HCT116 (cell line): ENCODE measurements at regions not wholly inside any gene's neighbourhood (a gene's known extent, or its start where the extent isn't known, plus 50 kb on each side); places are given as distances from the start of the nearest gene placed in this dataset.

Source experiments
- CEBPB ChIP-seq: IDR thresholded peaks from 2 replicates; pipeline ENCODE4 v1.6.1; 2012; ENCODE audit warnings: low read depth
- CTCF ChIP-seq, 3 experiments: fragments of 200-600 bp in 1 of 3; sonication (generic) in 1 of 3; IDR thresholded peaks in 2 of 3; conservative IDR thresholded peaks in 1 of 3; 2 replicates each; pipeline ENCODE4 v1.5.1; 2012 to 2017; ENCODE audit warnings: low read depth in 2 of 3, low read length in 2 of 3, antibody characterized with exemption in 1 of 3, borderline replicate concordance in 1 of 3, control low read depth in 1 of 3, mild to moderate bottlenecking in 1 of 3, mixed read lengths in 1 of 3, mixed run types in 1 of 3, moderate library complexity in 1 of 3; ENCODE audit not compliant: insufficient read depth in 1 of 3
- EZH2 ChIP-seq: fragments of 200-600 bp; sonication (generic); IDR thresholded peaks from 2 replicates; pipeline ENCODE4 v1.6.1; 2017; ENCODE audit warnings: antibody characterized with exemption, mixed run types
- EZH2phosphoT487 ChIP-seq: fragments of 200-600 bp; IDR thresholded peaks from 2 replicates; pipeline ENCODE4 v1.6.1; 2018; ENCODE audit warnings: antibody characterized with exemption, borderline replicate concordance
- POLR2A ChIP-seq: IDR thresholded peaks from 2 replicates; pipeline ENCODE4 v1.7.0; 2011; ENCODE audit warnings: borderline replicate concordance; ENCODE audit not compliant: insufficient read depth, insufficient read length; ENCODE audit errors: extremely low read depth
- POLR2AphosphoS5 ChIP-seq: IDR thresholded peaks from 2 replicates; pipeline ENCODE4 v1.6.1; 2011; ENCODE audit warnings: mild to moderate bottlenecking, low read depth, low read length, moderate library complexity
- RAD21 ChIP-seq: IDR thresholded peaks from 2 replicates; pipeline ENCODE4 v1.6.1; 2012; ENCODE audit warnings: low read depth, mild to moderate bottlenecking
- SIN3A ChIP-seq: IDR thresholded peaks from 2 replicates; pipeline ENCODE4 v1.6.1; 2012; ENCODE audit warnings: low read depth
- YY1 ChIP-seq: IDR thresholded peaks from 2 replicates; pipeline ENCODE4 v1.6.1; 2011; ENCODE audit warnings: low read length, low read depth, moderate library complexity, mild to moderate bottlenecking; ENCODE audit not compliant: insufficient replicate concordance; ENCODE audit errors: extremely low read depth
- ZFX ChIP-seq: fragments of 450-650 bp; IDR thresholded peaks from 2 replicates; pipeline ENCODE4 v1.6.1; 2017
- ZNF274 ChIP-seq: fragments of 200-500 bp; sonication (Bioruptor generic); IDR thresholded peaks from 2 replicates; pipeline ENCODE4 v1.6.1; 2014; ENCODE audit warnings: mild to moderate bottlenecking, low read depth, low read length, inconsistent platforms

GRCh38 chr2:130287656-130288026, 55.1 kb upstream of the IMP4 start:
- TF ChIP-seq CTCF (IDR thresholded peaks at IDR 0.05 in 2 of 3, conservative IDR thresholded peaks at IDR 0.05 in 1 of 3; ENCODE audit: borderline replicate concordance in 1 of 3, insufficient read depth in 1 of 3, low read depth in 2 of 3, low read length in 2 of 3) (no peak), POLR2AphosphoS5 (no peak), POLR2A (no peak), EZH2phosphoT487 (no peak), EZH2 (no peak), SIN3A (no peak), ZNF274 (no peak), YY1 (no peak), RAD21 (no peak), CEBPB (no peak), ZFX (no peak)
